GM12891 (cell line): ENCODE measurements at regions not wholly inside any gene's neighbourhood (a gene's known extent, or its start where the extent isn't known, plus 50 kb on each side); places are given as distances from the start of the nearest gene placed in this dataset.
"Not testable (repeated sequence)": the region's sequence is repeated elsewhere in the genome, so short reads cannot be mapped to it uniquely, and the experiment has no call there.

Experiments used
- POLR2A ChIP-seq: IDR thresholded peaks from 2 replicates; pipeline ENCODE4 v1.6.1; 2011; ENCODE audit warnings: low read depth, low read length, control low read depth
- SPI1 ChIP-seq: IDR thresholded peaks from 2 replicates; pipeline ENCODE4 v1.6.1; 2011; ENCODE audit warnings: low read depth, low read length, control low read depth
- TAF1 ChIP-seq: IDR thresholded peaks from 2 replicates; pipeline ENCODE4 v1.6.1; 2011; ENCODE audit warnings: low read depth, low read length, control low read depth

GRCh38 chr15:53893468-53893867, 84.8 kb upstream of the UNC13C start:
- TF ChIP-seq POLR2A, TAF1, SPI1: not testable (repeated sequence)
